ENCODE measurements at regions not wholly inside any gene's neighbourhood (a gene's known extent, or its start where the extent isn't known, plus 50 kb on each side); places are given as distances from the start of the nearest gene placed in this dataset.
A peak's percentile ranks its signal among the peaks of the same experiment; 100 is the strongest.

DNA sequence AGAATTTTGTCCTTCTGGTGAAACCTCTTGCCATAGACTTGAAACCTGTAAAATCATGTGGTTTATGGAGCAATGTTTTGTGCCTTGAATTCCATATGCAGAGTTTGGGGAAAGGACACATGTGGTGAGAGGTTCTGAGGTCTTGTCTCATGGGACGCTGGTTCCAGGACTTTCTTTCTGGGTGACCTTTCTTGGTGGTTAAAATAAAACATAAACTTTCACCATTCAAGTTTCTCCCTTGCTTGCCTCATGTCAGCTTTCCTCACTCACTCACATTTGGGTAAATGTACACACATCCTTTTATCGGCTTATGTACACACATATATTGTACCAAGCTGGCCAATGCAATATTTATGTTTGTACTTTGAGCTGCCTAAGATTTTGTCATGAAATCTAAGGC, 144.9 kb upstream of the CELF2 start:
- TF ChIP-seq, protein P1, sequence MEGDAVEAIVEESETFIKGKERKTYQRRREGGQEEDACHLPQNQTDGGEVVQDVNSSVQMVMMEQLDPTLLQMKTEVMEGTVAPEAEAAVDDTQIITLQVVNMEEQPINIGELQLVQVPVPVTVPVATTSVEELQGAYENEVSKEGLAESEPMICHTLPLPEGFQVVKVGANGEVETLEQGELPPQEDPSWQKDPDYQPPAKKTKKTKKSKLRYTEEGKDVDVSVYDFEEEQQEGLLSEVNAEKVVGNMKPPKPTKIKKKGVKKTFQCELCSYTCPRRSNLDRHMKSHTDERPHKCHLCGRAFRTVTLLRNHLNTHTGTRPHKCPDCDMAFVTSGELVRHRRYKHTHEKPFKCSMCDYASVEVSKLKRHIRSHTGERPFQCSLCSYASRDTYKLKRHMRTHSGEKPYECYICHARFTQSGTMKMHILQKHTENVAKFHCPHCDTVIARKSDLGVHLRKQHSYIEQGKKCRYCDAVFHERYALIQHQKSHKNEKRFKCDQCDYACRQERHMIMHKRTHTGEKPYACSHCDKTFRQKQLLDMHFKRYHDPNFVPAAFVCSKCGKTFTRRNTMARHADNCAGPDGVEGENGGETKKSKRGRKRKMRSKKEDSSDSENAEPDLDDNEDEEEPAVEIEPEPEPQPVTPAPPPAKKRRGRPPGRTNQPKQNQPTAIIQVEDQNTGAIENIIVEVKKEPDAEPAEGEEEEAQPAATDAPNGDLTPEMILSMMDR (IDR thresholded peaks at IDR 0.05): no peak

DNA sequence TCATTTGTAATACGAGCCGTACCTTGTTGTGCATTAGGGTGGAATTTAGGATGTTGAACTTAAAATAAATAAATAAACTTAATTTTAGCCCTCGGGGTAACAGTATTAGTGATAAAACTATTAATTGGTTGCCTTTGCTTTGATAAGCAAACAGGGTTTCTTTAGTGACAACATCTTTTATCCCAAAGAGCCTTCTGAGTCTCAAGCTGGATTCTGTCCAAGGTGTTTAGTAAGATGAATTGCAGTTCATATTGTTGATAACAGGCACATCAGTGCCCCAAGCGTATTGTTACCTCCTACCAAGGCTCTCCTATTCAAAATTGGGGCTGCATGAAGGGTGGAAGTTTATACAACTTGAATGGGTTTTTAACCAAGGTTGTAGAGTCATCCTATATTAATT, 144.4 kb upstream of the CELF2 start:
- no peak overlapping the region for H3K27ac ChIP-seq

More for the DNA sequence above, 144.9 kb upstream of the CELF2 start:
- no peak for DNase-seq
- no peaks in the 10 kb centered on the region for H3K36me3 ChIP-seq
- peaks cover 0 to 42% (median 12%) of the 10 kb centered on the region in 4 donors for H3K4me1 ChIP-seq
- intact Hi-C loops (cut with DNase I; ENCODE audit: low total_unique reads): no loop called here
- peak overlapping the region; percentile 67 to 73 for H3K27ac ChIP-seq
- no peak overlapping the region for H3K4me3 ChIP-seq
- no peaks in the 10 kb centered on the region for H3K9me3 ChIP-seq
- H3K27me3 ChIP-seq: no peaks in the 10 kb centered on the region

DNA sequence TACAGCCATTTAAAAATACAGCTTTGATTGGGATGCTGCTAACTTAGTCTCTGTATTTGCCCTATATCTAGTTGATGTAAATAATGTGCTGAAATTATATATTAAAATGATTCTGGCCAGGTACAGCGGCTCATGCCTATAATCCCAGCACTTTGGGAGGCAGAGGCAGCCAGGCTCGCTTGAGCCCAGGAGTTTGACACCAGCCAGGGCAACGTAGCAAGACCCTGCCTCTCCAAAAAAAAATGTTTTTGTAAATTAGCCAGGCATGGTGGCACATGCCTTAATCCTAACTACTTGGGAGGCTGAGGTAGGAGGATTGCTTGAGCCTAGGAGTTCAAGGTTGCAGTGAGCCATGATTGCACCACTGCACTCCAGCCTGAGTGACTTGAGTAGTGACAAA, 143.8 kb upstream of the CELF2 start:
- Histone ChIP-seq H3K4me3 (no peak overlapping the region), H3K4me1 (peaks cover 0 to 36% (median 12%) of the 10 kb centered on the region in 4 donors), H3K27me3 (no peaks in the 10 kb centered on the region), H3K9me3 (no peaks in the 10 kb centered on the region), H3K27ac (no peak overlapping the region), H3K36me3 (no peaks in the 10 kb centered on the region)
- DNase-seq: no peak
- TF ChIP-seq, protein P1 (IDR thresholded peaks at IDR 0.05): no peak
- intact Hi-C loops (cut with DNase I; ENCODE audit: low total_unique reads): no loop called here

More for the DNA sequence above, 144.4 kb upstream of the CELF2 start:
- no peaks in the 10 kb centered on the region for H3K36me3 ChIP-seq
- no peaks in the 10 kb centered on the region for H3K27me3 ChIP-seq
- peaks cover 0 to 41% (median 12%) of the 10 kb centered on the region in 4 donors for H3K4me1 ChIP-seq
- H3K9me3 ChIP-seq: no peaks in the 10 kb centered on the region
- no peak for DNase-seq
- intact Hi-C loops (cut with DNase I; ENCODE audit: low total_unique reads): no loop called here
- H3K4me3 ChIP-seq: no peak overlapping the region
- TF ChIP-seq, protein P1 (IDR thresholded peaks at IDR 0.05): no peak

DNA sequence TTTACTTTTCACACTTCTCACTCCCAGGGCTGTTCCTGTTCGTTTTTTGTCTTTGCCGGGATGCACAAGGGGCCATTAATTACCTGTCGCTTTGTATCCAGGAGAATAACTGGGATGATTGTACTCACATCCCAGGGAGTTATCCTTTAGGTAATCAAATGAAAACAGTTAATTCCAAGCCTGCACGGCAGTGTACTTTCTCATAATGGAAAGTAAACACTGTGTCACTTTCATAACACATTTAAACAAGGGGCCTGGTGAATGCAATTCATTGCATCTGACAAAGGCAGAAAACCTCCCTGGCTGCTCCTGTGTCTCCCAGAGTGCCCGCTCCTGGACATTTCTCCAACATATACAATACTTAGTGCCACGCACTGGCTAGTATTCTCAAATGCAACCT, 138.7 kb upstream of the CELF2 start:
- no peak overlapping the region for H3K27ac ChIP-seq
- DNase-seq: no peak
- no peaks in the 10 kb centered on the region for H3K9me3 ChIP-seq
- intact Hi-C loops (cut with DNase I; ENCODE audit: low total_unique reads): no loop called here
- H3K27me3 ChIP-seq: no peaks in the 10 kb centered on the region
- TF ChIP-seq, protein P1 (IDR thresholded peaks at IDR 0.05): no peak
- H3K36me3 ChIP-seq: peaks cover 0 to 4% (median 0%) of the 10 kb centered on the region in 3 donors
- no peaks in the 10 kb centered on the region for H3K4me1 ChIP-seq
- no peak overlapping the region for H3K4me3 ChIP-seq

DNA sequence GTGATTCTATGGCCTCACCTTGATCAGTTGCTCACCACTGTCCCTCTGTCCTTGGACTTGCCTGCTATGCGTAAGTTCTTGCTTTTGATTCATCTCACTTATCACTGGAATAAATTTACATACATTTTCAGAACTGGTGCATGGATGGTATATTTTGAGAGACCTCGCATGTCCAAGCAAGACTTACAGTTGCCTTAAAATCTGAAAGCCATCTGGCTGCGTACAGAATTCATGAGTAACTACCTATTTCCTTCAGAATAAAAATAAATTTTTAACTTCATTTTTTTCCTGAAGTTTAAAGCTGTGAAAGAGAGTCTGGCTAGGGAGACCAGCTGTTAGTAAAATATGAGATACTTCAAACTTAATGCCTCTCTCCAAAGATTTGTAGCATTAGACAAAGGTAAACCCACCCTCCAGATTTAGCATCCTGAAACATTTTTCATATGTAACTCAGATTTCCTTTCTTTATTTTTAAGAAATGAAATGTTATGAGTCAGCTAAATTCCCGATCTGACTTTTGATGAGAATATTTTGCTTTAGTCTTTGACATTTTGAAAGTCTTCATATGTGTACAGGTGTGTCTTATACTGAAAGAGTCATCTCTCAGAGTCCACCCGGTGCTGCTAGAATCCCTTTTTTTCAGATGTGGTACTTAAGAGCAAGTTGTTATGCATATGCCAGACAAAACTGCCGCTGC, 136.4 kb upstream of the CELF2 start:
- TF ChIP-seq, protein P1 (IDR thresholded peaks at IDR 0.05): no peak
- H3K4me1 ChIP-seq: no peaks in the 10 kb centered on the region
- intact Hi-C loops (cut with DNase I; ENCODE audit: low total_unique reads): no loop called here

More for the DNA sequence above, 136.4 kb upstream of the CELF2 start:
- no peak for DNase-seq
- Histone ChIP-seq H3K27me3 (no peaks in the 10 kb centered on the region), H3K36me3 (peaks cover 0 to 4% (median 0%) of the 10 kb centered on the region in 3 donors), H3K9me3 (peaks cover 0 to 2% (median 0%) of the 10 kb centered on the region in 3 donors), H3K4me3 (no peak overlapping the region), H3K27ac (no peak overlapping the region)

Data from tibial artery (tissue), 4 donors.